HFFc6 (cell line): ENCODE measurements at regions not wholly inside any gene's neighbourhood (a gene's known extent, or its start where the extent isn't known, plus 50 kb on each side); places are given as distances from the start of the nearest gene placed in this dataset.

ENCODE experiments used
- DNase-seq: peaks from one replicate; pipeline ENCODE4 v3.0.0-alpha.2; 2018
- H3K27ac Mint-ChIP-seq: 2 replicates; pipeline ENCODE4 v1.8.0; 2020; ENCODE audit warnings: mild to moderate bottlenecking, mixed read lengths
- H3K27me3 Mint-ChIP-seq: 2 replicates; pipeline ENCODE4 v1.8.0; 2021; ENCODE audit warnings: mild to moderate bottlenecking, moderate library complexity, mixed read lengths; ENCODE audit not compliant: insufficient read depth
- H3K36me3 Mint-ChIP-seq: 2 replicates; pipeline ENCODE4 v1.8.0; 2021; ENCODE audit warnings: low read depth, mixed read lengths
- H3K4me1 Mint-ChIP-seq: 2 replicates; pipeline ENCODE4 v1.8.0; 2020; ENCODE audit warnings: low read depth, mixed read lengths
- H3K4me3 Mint-ChIP-seq: 2 replicates; pipeline ENCODE4 v1.8.0; 2020; ENCODE audit warnings: mild to moderate bottlenecking, moderate library complexity, mixed read lengths
- H3K9me3 Mint-ChIP-seq: 2 replicates; pipeline ENCODE4 v1.8.0; 2020; ENCODE audit warnings: mild to moderate bottlenecking, mixed read lengths
- TF ChIP-seq, protein P1 (sequence below): fragments of 200-600 bp; sonication (generic); IDR thresholded peaks from 2 replicates; pipeline ENCODE4 v1.5.0; 2021; ENCODE audit warnings: antibody characterized with exemption, mild to moderate bottlenecking

DNA sequence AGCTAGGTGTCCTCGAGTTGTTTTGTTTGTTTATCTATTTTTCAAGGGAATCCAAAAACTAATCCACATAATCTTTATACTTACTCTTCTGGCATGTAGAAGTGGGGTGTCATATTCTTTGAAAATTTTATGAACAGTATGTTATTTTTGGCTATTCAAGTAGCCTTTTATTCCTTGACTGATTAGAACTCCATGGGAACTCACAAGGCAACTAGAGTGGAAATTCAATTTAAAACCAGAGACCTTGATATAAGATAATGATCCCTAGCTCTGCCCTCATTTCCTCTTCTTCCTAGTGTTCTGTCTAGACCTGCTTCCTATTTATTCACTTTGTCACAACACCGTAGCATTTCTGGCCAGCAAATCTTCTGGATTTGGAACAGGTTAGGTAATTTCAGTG is 1123.7 kb upstream of the C9orf72 start:
- Mint-ChIP-seq H3K27ac (no peak overlapping the region), H3K27me3 (no peaks in the 10 kb centered on the region), H3K4me1 (no peaks in the 10 kb centered on the region), H3K4me3 (no peak overlapping the region), H3K36me3 (no peaks in the 10 kb centered on the region), H3K9me3 (peaks cover 41% of the 10 kb centered on the region)
- DNase-seq: no peak
- TF ChIP-seq, protein P1, sequence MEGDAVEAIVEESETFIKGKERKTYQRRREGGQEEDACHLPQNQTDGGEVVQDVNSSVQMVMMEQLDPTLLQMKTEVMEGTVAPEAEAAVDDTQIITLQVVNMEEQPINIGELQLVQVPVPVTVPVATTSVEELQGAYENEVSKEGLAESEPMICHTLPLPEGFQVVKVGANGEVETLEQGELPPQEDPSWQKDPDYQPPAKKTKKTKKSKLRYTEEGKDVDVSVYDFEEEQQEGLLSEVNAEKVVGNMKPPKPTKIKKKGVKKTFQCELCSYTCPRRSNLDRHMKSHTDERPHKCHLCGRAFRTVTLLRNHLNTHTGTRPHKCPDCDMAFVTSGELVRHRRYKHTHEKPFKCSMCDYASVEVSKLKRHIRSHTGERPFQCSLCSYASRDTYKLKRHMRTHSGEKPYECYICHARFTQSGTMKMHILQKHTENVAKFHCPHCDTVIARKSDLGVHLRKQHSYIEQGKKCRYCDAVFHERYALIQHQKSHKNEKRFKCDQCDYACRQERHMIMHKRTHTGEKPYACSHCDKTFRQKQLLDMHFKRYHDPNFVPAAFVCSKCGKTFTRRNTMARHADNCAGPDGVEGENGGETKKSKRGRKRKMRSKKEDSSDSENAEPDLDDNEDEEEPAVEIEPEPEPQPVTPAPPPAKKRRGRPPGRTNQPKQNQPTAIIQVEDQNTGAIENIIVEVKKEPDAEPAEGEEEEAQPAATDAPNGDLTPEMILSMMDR: no peak

DNA sequence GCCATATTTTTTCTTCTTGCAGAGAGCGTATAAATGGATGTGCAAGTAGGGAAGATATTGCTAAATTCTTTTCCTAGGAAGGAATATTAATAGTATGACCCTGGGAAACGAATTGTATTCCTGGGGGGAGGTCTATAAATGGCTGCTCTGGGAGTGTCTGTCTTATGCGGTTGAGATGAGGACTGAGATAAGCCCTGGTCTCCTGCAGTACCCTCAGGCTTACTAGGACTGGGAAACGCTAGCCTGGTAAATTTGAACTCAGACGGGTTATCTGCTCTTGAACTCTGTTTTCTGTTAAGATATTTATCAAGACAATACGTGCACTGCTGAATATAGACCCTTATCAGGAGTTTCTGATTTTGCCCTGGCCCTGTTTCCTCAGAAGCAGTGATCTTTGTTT is 1126.4 kb upstream of the C9orf72 start:
- H3K9me3 Mint-ChIP-seq: peaks cover 45% of the 10 kb centered on the region
- no peak overlapping the region for H3K4me3 Mint-ChIP-seq
- H3K27me3 Mint-ChIP-seq: no peaks in the 10 kb centered on the region
- no peaks in the 10 kb centered on the region for H3K36me3 Mint-ChIP-seq
- H3K4me1 Mint-ChIP-seq: no peaks in the 10 kb centered on the region
- H3K27ac Mint-ChIP-seq: no peak overlapping the region
- TF ChIP-seq, protein P1: no peak
- DNase-seq: no peak

DNA sequence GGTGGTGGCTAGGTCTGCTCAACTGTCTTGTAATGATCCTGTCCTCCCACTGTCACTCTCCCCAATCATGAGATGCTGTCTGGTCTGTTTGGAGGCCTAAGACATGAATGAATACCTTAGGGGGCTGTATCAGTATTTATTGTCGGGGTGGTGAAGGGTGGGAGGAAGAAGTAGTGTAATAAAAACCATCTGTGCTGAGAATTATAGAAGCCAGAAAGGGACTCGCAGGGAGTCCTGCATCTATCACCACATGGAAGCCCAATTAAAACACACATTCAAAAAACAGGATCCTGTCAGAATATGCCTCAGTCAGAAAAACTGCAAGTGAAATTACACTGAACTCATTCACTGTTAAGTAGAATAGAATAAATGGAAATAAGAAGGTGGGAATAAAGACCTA is 1134.3 kb upstream of the C9orf72 start:
- TF ChIP-seq, protein P1: no peak
- no peaks in the 10 kb centered on the region for H3K4me1 Mint-ChIP-seq
- no peak for DNase-seq
- peaks cover 4% of the 10 kb centered on the region; the same call in 1 of the 2 replicates for H3K36me3 Mint-ChIP-seq
- no peak overlapping the region for H3K4me3 Mint-ChIP-seq
- H3K9me3 Mint-ChIP-seq: peaks cover 20% of the 10 kb centered on the region
- no peaks in the 10 kb centered on the region for H3K27me3 Mint-ChIP-seq
- H3K27ac Mint-ChIP-seq: no peak overlapping the region

DNA sequence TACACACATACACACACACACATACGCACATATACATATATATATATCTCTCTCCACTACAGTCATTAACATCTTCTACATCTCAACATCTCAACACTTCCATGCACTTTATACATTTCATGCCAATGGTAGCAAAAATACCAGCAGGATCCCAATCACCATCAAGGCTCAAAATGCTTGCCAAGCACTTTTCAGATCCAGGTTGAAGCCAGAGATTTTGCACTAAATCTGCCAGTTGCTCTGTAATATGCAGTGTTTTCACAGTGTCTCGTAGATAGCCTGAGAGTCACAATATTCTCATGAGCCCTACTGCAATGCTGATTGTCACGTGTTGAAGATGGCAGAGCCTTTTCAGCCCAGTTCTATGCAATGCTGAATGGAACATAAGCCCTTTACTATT is 1140.9 kb upstream of the C9orf72 start:
- no peaks in the 10 kb centered on the region for H3K27me3 Mint-ChIP-seq
- H3K4me1 Mint-ChIP-seq: no peaks in the 10 kb centered on the region
- TF ChIP-seq, protein P1: no peak
- H3K36me3 Mint-ChIP-seq: no peaks in the 10 kb centered on the region
- peaks cover 8% of the 10 kb centered on the region for H3K9me3 Mint-ChIP-seq
- H3K4me3 Mint-ChIP-seq: no peak overlapping the region
- H3K27ac Mint-ChIP-seq: no peak overlapping the region
- no peak for DNase-seq

DNA sequence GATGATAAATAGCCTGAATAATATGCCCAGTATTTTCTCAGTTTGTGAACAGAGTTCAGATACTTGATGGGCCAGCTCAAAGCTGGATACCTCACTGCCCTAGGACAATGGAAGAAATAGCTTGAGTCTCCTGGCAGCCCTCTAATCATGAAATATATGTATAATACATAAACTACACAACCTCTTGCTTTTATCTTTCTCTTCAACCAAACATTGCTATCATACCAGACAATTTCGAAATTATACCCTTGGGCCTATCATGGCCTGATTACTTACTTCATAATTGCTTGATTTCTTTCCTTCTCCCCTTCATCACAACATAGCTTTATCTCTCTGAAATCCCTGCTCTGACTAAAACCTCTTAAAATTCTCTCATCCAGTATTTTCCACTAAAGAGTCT is 1144.9 kb upstream of the C9orf72 start:
- no peak overlapping the region for H3K27ac Mint-ChIP-seq
- TF ChIP-seq, protein P1: no peak
- no peaks in the 10 kb centered on the region for H3K27me3 Mint-ChIP-seq
- no peaks in the 10 kb centered on the region for H3K4me1 Mint-ChIP-seq
- no peak overlapping the region for H3K4me3 Mint-ChIP-seq
- H3K9me3 Mint-ChIP-seq: peaks cover 5% of the 10 kb centered on the region
- no peaks in the 10 kb centered on the region for H3K36me3 Mint-ChIP-seq
- DNase-seq: no peak

DNA sequence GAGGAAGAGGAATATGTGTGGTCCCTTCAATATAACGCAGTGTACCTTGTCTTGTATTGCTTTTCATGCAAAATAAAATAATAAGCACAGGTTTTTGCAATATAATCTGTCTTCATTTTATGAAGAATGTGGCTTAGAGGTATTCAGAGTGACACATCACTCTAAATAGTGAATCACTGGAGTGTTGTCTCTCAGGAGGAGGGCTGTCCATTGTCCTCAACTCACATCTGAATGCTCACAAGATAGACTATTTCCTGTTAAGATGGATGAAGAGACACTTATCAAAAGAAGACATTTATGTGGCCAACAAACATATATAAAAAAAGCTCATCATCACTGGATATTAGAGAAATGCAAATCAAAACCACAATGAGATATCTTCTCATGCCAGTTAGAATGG is 1147.5 kb upstream of the C9orf72 start:
- H3K27ac Mint-ChIP-seq: no peak overlapping the region
- no peaks in the 10 kb centered on the region; the same call in 1 of the 2 replicates for H3K9me3 Mint-ChIP-seq
- DNase-seq: no peak
- no peaks in the 10 kb centered on the region for H3K27me3 Mint-ChIP-seq
- H3K4me1 Mint-ChIP-seq: no peaks in the 10 kb centered on the region
- H3K36me3 Mint-ChIP-seq: no peaks in the 10 kb centered on the region
- TF ChIP-seq, protein P1: no peak
- H3K4me3 Mint-ChIP-seq: no peak overlapping the region
